Fibroblast of pulmonary artery (primary cell): ENCODE measurements at regions not wholly inside any gene's neighbourhood (a gene's known extent, or its start where the extent isn't known, plus 50 kb on each side); places are given as distances from the start of the nearest gene placed in this dataset.

ENCODE experiments used
- DNase-seq: peaks from one replicate; pipeline ENCODE4 v3.0.0-alpha.2; 2010; ENCODE audit warnings: low read depth
- H3K4me3 ChIP-seq: replicated peaks from 2 replicates; pipeline ENCODE4 v1.5.1; 2011; ENCODE audit warnings: low read depth, mild to moderate bottlenecking, control low read depth, low read length, moderate library complexity
- TF ChIP-seq, protein P1 (sequence below): IDR thresholded peaks from 2 replicates; pipeline ENCODE4 v1.5.1; 2011; ENCODE audit warnings: mild to moderate bottlenecking, control low read depth, low read length, inconsistent platforms; ENCODE audit errors: missing control alignments

DNA sequence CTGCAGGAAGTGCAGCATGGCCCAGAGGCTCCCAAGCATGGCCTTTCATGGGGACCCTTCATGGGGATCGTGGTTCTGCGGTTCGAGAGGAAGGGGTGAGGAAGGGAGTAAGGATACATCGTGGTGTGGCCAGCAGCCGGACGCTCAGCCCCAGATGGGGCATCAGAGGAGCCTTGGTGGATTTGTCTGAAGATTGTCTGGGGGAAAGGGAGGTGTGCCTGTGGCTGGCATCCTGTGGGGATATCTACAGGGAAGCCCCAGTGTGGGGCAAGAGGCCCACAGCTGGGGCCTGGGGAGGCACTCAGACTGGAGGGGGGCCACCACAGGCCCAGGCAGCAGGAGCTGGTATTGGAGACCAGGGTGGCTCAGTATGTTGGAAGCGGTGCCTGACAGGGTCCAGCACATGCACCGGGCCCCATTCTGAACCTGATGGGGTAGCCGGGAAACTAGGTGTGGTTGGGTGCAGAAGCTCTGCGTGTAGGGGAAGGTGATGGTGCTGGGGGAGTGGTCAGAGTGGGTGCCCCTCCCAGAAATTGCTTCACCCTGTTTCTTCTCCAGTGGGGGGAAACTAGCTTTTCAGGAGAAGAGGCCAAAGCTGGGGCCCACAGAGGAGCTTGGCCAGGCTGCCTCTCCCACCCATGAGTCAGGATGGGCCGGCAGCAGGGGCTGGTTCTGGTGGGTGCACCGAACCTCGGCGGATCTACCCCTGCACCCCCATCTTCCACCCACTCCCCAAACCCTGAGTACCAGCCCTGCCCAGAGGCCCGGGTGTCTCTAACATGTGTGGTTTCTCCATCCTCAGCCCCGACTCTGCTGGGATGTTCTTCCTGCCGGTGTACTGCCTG lies 274.4 kb upstream of the HDAC4 start:
- TF ChIP-seq, protein P1, sequence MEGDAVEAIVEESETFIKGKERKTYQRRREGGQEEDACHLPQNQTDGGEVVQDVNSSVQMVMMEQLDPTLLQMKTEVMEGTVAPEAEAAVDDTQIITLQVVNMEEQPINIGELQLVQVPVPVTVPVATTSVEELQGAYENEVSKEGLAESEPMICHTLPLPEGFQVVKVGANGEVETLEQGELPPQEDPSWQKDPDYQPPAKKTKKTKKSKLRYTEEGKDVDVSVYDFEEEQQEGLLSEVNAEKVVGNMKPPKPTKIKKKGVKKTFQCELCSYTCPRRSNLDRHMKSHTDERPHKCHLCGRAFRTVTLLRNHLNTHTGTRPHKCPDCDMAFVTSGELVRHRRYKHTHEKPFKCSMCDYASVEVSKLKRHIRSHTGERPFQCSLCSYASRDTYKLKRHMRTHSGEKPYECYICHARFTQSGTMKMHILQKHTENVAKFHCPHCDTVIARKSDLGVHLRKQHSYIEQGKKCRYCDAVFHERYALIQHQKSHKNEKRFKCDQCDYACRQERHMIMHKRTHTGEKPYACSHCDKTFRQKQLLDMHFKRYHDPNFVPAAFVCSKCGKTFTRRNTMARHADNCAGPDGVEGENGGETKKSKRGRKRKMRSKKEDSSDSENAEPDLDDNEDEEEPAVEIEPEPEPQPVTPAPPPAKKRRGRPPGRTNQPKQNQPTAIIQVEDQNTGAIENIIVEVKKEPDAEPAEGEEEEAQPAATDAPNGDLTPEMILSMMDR = no peak
- no peak for DNase-seq
- no peak overlapping the region for H3K4me3 ChIP-seq

DNA sequence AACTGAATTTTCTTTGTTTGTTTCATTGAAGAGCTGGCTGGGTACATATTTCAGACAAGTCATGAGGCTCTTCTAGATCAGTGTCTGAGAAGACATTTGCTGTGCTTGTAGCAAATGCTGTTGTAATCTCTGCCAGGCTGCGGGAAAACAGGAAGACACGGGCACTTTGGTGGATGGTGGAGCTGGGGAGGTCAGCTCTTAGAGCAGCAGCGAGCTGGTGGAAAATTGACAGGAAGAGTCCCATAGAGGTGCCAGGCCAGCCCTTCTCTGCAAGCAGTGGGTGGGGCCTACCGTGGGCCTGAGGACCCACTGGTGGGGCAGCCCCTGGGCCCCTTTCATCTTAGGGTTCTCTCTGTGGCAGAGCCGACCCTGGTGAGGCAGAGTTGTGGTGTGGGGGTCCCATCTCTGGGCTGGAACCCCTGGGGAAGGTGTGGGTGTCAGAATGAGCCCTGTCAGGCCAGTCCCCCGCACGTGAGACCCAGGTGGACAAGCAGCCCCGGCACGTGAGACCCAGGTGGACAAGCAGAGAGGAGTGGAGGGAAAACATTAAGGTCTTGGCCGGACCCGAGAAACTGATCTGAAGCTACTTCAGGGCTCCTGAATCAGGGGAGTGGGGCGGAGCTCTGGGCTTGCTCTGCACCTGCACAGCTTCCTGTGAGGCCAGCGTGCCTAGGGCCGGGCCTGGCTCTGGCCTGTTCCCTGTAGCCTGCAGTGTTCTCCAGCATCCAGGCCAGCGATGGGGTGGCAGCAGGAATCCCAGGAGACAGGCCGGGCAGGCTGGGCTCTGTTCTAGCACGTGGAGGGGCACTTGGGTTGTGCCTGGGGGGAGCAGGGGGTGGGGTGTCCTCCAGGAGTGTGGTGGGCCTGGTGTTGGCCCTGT lies 273.5 kb upstream of the HDAC4 start:
- DNase-seq = no peak
- no peak overlapping the region for H3K4me3 ChIP-seq
- TF ChIP-seq, protein P1 = no peak

GRCh38 chr2:239673641-239674040 lies 272.8 kb upstream of the HDAC4 start:
- DNase-seq = no peak
- TF ChIP-seq, protein P1 = no peak

GRCh38 chr2:239671916-239672849 lies 271.4 kb upstream of the HDAC4 start:
- DNase-seq = no peak
- H3K4me3 ChIP-seq = no peak overlapping the region
- TF ChIP-seq, protein P1 = no peak

More at GRCh38 chr2:239673641-239674040, 272.8 kb upstream of the HDAC4 start:
- H3K4me3 ChIP-seq = no peak overlapping the region

GRCh38 chr2:239671471-239671870 lies 270.7 kb upstream of the HDAC4 start:
- TF ChIP-seq, protein P1 = no peak
- DNase-seq = no peak
- no peak overlapping the region for H3K4me3 ChIP-seq

DNA sequence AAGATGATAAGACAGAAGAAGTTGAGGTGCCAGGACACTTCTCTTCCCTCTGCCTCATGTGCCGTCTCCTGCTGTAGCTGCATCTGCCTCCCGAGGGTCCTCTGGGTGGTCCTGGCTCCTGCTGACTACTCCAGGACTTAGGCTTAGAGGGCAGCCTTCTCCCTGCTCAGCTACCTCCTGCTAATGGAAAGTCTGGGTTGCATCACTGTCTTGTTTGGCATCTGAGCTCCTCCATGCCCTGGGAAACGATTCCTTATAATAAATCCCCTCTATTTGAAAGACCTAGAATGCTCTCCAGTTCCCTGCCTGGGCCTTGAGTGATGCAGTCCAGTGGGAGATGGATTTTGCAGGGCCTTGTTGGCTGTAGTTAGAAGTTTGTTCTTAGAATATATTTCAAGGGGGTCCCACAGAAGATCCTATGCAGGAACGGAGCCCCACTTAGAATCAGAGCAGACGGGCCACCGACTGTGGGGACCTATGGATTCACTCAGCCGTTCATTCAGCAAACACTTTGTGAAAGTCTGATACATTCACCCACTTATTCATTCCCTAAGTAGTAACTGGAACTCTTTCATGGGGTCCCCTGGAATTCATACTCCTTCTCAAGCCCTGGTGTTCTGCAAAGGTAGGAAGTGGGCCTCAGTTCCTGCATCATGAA lies 269.8 kb upstream of the HDAC4 start:
- H3K4me3 ChIP-seq = no peak overlapping the region
- TF ChIP-seq, protein P1 = no peak
- DNase-seq = no peak
